ENCODE measurements at regions not wholly inside any gene's neighbourhood (a gene's known extent, or its start where the extent isn't known, plus 50 kb on each side); places are given as distances from the start of the nearest gene placed in this dataset.

DNA sequence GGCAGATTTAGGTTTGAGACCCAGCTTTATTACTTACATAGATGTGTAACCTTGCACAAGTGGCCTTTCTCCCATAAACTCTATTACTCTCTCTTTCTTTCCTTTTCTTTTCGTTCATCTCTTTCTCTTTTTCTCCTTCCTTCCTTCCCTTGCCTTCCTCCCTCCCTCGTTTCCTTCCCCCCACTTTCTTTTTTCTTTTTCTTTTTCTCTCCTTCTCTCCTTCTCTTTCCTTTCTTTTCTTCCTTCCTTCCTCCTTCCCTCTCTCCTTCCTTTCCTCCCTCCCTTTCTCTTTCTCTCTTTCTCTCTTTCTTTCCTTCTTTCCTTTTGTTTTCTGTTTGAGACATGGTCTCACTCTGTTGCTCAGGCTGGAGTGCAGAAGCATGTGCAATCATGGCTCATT, 526.4 kb upstream of the CXorf51A start:
- TF ChIP-seq POLR2A (IDR thresholded peaks at IDR 0.05), result no peak
- TF ChIP-seq, protein P1, sequence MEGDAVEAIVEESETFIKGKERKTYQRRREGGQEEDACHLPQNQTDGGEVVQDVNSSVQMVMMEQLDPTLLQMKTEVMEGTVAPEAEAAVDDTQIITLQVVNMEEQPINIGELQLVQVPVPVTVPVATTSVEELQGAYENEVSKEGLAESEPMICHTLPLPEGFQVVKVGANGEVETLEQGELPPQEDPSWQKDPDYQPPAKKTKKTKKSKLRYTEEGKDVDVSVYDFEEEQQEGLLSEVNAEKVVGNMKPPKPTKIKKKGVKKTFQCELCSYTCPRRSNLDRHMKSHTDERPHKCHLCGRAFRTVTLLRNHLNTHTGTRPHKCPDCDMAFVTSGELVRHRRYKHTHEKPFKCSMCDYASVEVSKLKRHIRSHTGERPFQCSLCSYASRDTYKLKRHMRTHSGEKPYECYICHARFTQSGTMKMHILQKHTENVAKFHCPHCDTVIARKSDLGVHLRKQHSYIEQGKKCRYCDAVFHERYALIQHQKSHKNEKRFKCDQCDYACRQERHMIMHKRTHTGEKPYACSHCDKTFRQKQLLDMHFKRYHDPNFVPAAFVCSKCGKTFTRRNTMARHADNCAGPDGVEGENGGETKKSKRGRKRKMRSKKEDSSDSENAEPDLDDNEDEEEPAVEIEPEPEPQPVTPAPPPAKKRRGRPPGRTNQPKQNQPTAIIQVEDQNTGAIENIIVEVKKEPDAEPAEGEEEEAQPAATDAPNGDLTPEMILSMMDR (IDR thresholded peaks at IDR 0.05 in 8 of 11, conservative IDR thresholded peaks at IDR 0.05 in 3 of 11), result no peak

All from spleen (tissue), 7 donors.